ENCODE measurements at regions not wholly inside any gene's neighbourhood (a gene's known extent, or its start where the extent isn't known, plus 50 kb on each side); places are given as distances from the start of the nearest gene placed in this dataset.

DNA sequence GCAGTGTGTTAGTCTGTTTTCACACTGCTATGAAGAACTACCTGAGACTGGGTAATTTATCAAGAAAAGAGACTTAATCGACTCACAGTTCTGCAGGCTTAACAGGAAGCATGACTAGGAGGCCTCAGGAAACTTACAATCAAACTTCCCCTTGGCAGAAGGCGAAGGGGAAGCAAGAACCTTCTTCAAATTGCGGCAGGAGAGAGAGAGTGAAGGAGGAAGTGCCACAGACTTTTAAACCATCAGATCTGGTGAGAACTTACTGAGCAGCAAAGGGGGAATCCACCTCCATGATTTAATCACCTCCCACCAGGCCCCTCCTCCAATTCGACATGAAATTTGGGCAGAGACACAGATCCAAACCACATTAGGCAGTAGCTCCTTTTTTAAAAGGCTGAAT, 59.2 kb upstream of the LEF1 start:
- TF ChIP-seq POLR2A (IDR thresholded peaks at IDR 0.05) = no peak
- TF ChIP-seq, protein P1, sequence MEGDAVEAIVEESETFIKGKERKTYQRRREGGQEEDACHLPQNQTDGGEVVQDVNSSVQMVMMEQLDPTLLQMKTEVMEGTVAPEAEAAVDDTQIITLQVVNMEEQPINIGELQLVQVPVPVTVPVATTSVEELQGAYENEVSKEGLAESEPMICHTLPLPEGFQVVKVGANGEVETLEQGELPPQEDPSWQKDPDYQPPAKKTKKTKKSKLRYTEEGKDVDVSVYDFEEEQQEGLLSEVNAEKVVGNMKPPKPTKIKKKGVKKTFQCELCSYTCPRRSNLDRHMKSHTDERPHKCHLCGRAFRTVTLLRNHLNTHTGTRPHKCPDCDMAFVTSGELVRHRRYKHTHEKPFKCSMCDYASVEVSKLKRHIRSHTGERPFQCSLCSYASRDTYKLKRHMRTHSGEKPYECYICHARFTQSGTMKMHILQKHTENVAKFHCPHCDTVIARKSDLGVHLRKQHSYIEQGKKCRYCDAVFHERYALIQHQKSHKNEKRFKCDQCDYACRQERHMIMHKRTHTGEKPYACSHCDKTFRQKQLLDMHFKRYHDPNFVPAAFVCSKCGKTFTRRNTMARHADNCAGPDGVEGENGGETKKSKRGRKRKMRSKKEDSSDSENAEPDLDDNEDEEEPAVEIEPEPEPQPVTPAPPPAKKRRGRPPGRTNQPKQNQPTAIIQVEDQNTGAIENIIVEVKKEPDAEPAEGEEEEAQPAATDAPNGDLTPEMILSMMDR (IDR thresholded peaks at IDR 0.05 in 8 of 11, conservative IDR thresholded peaks at IDR 0.05 in 3 of 11) = no peak
